GM12892 (cell line): ENCODE measurements at regions not wholly inside any gene's neighbourhood (a gene's known extent, or its start where the extent isn't known, plus 50 kb on each side); places are given as distances from the start of the nearest gene placed in this dataset.

Experiments
- POLR2A ChIP-seq: IDR thresholded peaks from 2 replicates; pipeline ENCODE4 v1.6.1; 2011; ENCODE audit warnings: low read depth, low read length, control low read depth
- POLR2AphosphoS5 ChIP-seq: IDR thresholded peaks from 2 replicates; pipeline ENCODE4 v1.6.1; 2011; ENCODE audit warnings: low read depth, low read length, control low read depth
- TAF1 ChIP-seq: IDR thresholded peaks from 2 replicates; pipeline ENCODE4 v1.6.1; 2011; ENCODE audit warnings: low read depth, mild to moderate bottlenecking, control low read depth, low read length, borderline replicate concordance

GRCh38 chr7:68280931-68281330 is 1284.3 kb downstream of the TYW1 start:
- TF ChIP-seq POLR2AphosphoS5 (no peak), POLR2A (no peak), TAF1 (no peak)
